HCT116 (cell line): ENCODE measurements at regions not wholly inside any gene's neighbourhood (a gene's known extent, or its start where the extent isn't known, plus 50 kb on each side); places are given as distances from the start of the nearest gene placed in this dataset.

Experiments
- ATAC-seq: fragments of 200-7000 bp; cut with Tn5 transposase; 2 replicates; pipeline ENCODE4 v1.9.1; 2020; ENCODE audit warnings: mild to moderate bottlenecking, moderate library complexity
- BruUV-seq: library from RNA; stranded (reverse); fragments of 400-500 nt; replicated peaks from 2 replicates; lab custom pipeline; 2021; lab: Mats Ljungman, UMichigan
- CTCF ChIA-PET: fragments of 300-600 bp; sonication (Branson Sonifier 250); formaldehyde crosslinking; loops from one replicate; lab custom pipeline; 2021; ENCODE audit warnings: antibody characterized with exemption; lab: Charles Lee
- POLR2A ChIA-PET: fragments of 300-600, 350-600 bp; sonication (Branson Sonifier 250); formaldehyde crosslinking; loops from one replicate; lab custom pipeline; 2021; ENCODE audit warnings: antibody characterized with exemption; lab: Charles Lee
- RAD21 ChIA-PET, 2 experiments: fragments of 300-600 bp; sonication (Branson Sonifier 250); formaldehyde crosslinking; loops; one replicate each; lab custom pipeline; 2023; ENCODE audit warnings: low total read pairs in 2 of 2; ENCODE audit not compliant: uncharacterized antibody in 2 of 2, unreplicated experiment in 2 of 2, low non-redundant PET in 1 of 2; lab: Charles Lee
- DNase-seq: peaks from one replicate; pipeline ENCODE4 v3.0.0-alpha.2; 2010; ENCODE audit warnings: low read depth, low spot score
- H2AFZ ChIP-seq: fragments of 200-600 bp; shearing (Covaris generic), sonication (generic); 2 replicates; pipeline ENCODE4 v1.6.1; 2017; ENCODE audit warnings: low read depth, mixed run types, mixed read lengths, antibody characterized with exemption, low read length; ENCODE audit not compliant: poor library complexity, severe bottlenecking
- H3K27ac ChIP-seq: 2 replicates; pipeline ENCODE4 v1.5.1; 2012; ENCODE audit warnings: low read depth, low read length
- H3K27me3 ChIP-seq: fragments of 200-600 bp; sonication (generic); 2 replicates; pipeline ENCODE4 v1.6.1; 2016; ENCODE audit warnings: mixed run types, low read length, mixed read lengths; ENCODE audit not compliant: insufficient read depth
- H3K36me3 ChIP-seq, 2 experiments: fragments of 200-500 bp in 1 of 2; fragments of 200-600 bp in 1 of 2; sonication (Bioruptor generic) in 1 of 2; sonication (generic) in 1 of 2; 2 replicates each; pipeline versions ENCODE4 v1.5.1 to v1.6.1; 2014 to 2016; ENCODE audit warnings: low read length in 2 of 2, inconsistent platforms in 1 of 2, mixed read lengths in 1 of 2, mixed run types in 1 of 2; ENCODE audit not compliant: insufficient read depth in 2 of 2, control insufficient read depth in 1 of 2
- H3K4me1 ChIP-seq, 2 experiments: fragments of 200-600 bp in 1 of 2; sonication (generic) in 1 of 2; 2 replicates each; pipeline versions ENCODE4 v1.5.1 to v1.6.1; 2012 to 2017; ENCODE audit warnings: low read length in 2 of 2, inconsistent platforms in 1 of 2, mild to moderate bottlenecking in 1 of 2, mixed read lengths in 1 of 2, mixed run types in 1 of 2, moderate library complexity in 1 of 2; ENCODE audit not compliant: insufficient read depth in 2 of 2, control insufficient read depth in 1 of 2
- H3K4me2 ChIP-seq: fragments of 200-600 bp; sonication (generic); 2 replicates; pipeline ENCODE4 v1.6.1; 2017; ENCODE audit warnings: mixed run types, low read length, mixed read lengths
- H3K4me3 ChIP-seq, 2 experiments: fragments of 200-600 bp in 1 of 2; sonication (generic) in 1 of 2; replicated peaks in 1 of 2; 2 replicates each; pipeline ENCODE4 v1.5.1; 2011 to 2016; ENCODE audit warnings: low read length in 2 of 2, control low read depth in 1 of 2, low read depth in 1 of 2, mild to moderate bottlenecking in 1 of 2, mixed read lengths in 1 of 2, mixed run types in 1 of 2
- H3K79me2 ChIP-seq: fragments of 200-600 bp; sonication (generic); 2 replicates; pipeline ENCODE4 v1.6.1; 2017; ENCODE audit warnings: mild to moderate bottlenecking, mixed run types, low read length, moderate library complexity, mixed read lengths; ENCODE audit not compliant: insufficient read depth
- H3K9ac ChIP-seq: fragments of 200-600 bp; sonication (generic); 2 replicates; pipeline ENCODE4 v1.6.1; 2016; ENCODE audit warnings: low read length, mixed read lengths
- H3K9me2 ChIP-seq: fragments of 200-600 bp; sonication (generic), shearing (Covaris generic); 2 replicates; pipeline ENCODE4 v1.6.1; 2017; ENCODE audit warnings: mixed run types, mild to moderate bottlenecking, moderate library complexity; ENCODE audit not compliant: insufficient read depth
- H3K9me3 ChIP-seq, 2 experiments: fragments of 200-500 bp in 1 of 2; fragments of 200-600 bp in 1 of 2; sonication (Bioruptor generic) in 1 of 2; sonication (generic) in 1 of 2; 2 replicates each; pipeline ENCODE4 v1.6.1; 2014 to 2017; ENCODE audit warnings: low read length in 2 of 2, mixed read lengths in 2 of 2, inconsistent platforms in 1 of 2, low read depth in 1 of 2, mild to moderate bottlenecking in 1 of 2, mixed run types in 1 of 2, moderate library complexity in 1 of 2; ENCODE audit not compliant: control insufficient read depth in 1 of 2, insufficient read depth in 1 of 2
- H4K20me1 ChIP-seq: fragments of 200-600 bp; sonication (generic), shearing (Covaris generic); 2 replicates; pipeline ENCODE4 v1.6.1; 2017; ENCODE audit warnings: mixed run types, mild to moderate bottlenecking, moderate library complexity; ENCODE audit not compliant: insufficient read depth
- CBX3 ChIP-seq: IDR thresholded peaks from 2 replicates; pipeline ENCODE4 v1.6.1; 2012; ENCODE audit warnings: low read depth
- ELF1 ChIP-seq: IDR thresholded peaks from 2 replicates; pipeline ENCODE4 v1.6.1; 2012; ENCODE audit warnings: low read depth, borderline replicate concordance
- EZH2 ChIP-seq: fragments of 200-600 bp; sonication (generic); IDR thresholded peaks from 2 replicates; pipeline ENCODE4 v1.6.1; 2017; ENCODE audit warnings: antibody characterized with exemption, mixed run types
- EZH2phosphoT487 ChIP-seq: fragments of 200-600 bp; IDR thresholded peaks from 2 replicates; pipeline ENCODE4 v1.6.1; 2018; ENCODE audit warnings: antibody characterized with exemption, borderline replicate concordance
- FOSL1 ChIP-seq: IDR thresholded peaks from 2 replicates; pipeline ENCODE4 v1.6.1; 2012; ENCODE audit warnings: low read depth
- JUND ChIP-seq: IDR thresholded peaks from 2 replicates; pipeline ENCODE4 v1.6.1; 2012
- POLR2A ChIP-seq: IDR thresholded peaks from 2 replicates; pipeline ENCODE4 v1.7.0; 2011; ENCODE audit warnings: borderline replicate concordance; ENCODE audit not compliant: insufficient read depth, insufficient read length; ENCODE audit errors: extremely low read depth
- POLR2AphosphoS5 ChIP-seq: IDR thresholded peaks from 2 replicates; pipeline ENCODE4 v1.6.1; 2011; ENCODE audit warnings: mild to moderate bottlenecking, low read depth, low read length, moderate library complexity
- RAD21 ChIP-seq: IDR thresholded peaks from 2 replicates; pipeline ENCODE4 v1.6.1; 2012; ENCODE audit warnings: low read depth, mild to moderate bottlenecking
- SIN3A ChIP-seq: IDR thresholded peaks from 2 replicates; pipeline ENCODE4 v1.6.1; 2012; ENCODE audit warnings: low read depth
- SRF ChIP-seq: IDR thresholded peaks from 2 replicates; pipeline ENCODE4 v1.6.1; 2012; ENCODE audit warnings: low read depth
- YY1 ChIP-seq: IDR thresholded peaks from 2 replicates; pipeline ENCODE4 v1.6.1; 2011; ENCODE audit warnings: low read length, low read depth, moderate library complexity, mild to moderate bottlenecking; ENCODE audit not compliant: insufficient replicate concordance; ENCODE audit errors: extremely low read depth
- ZFX ChIP-seq: fragments of 450-650 bp; IDR thresholded peaks from 2 replicates; pipeline ENCODE4 v1.6.1; 2017
- intact Hi-C: fragments of 100-400 bp; cut with micrococcal nuclease; formaldehyde crosslinking; loops from 2 replicates; pipeline ENCODE4 v1.10.0; 2022
- TF ChIP-seq, protein P1 (sequence below): IDR thresholded peaks from 2 replicates; pipeline ENCODE4 v1.6.1; 2011; ENCODE audit warnings: mild to moderate bottlenecking, low read length, moderate library complexity; ENCODE audit not compliant: insufficient replicate concordance; ENCODE audit errors: extremely low read depth
- TF ChIP-seq, protein P2 (sequence below), 3 experiments: fragments of 200-600 bp in 1 of 3; sonication (generic) in 1 of 3; IDR thresholded peaks in 2 of 3; conservative IDR thresholded peaks in 1 of 3; 2 replicates each; pipeline ENCODE4 v1.5.1; 2012 to 2017; ENCODE audit warnings: low read depth in 2 of 3, low read length in 2 of 3, antibody characterized with exemption in 1 of 3, borderline replicate concordance in 1 of 3, control low read depth in 1 of 3, mild to moderate bottlenecking in 1 of 3, mixed read lengths in 1 of 3, mixed run types in 1 of 3, moderate library complexity in 1 of 3; ENCODE audit not compliant: insufficient read depth in 1 of 3
- TF ChIP-seq, protein P3 (sequence below): IDR thresholded peaks from 2 replicates; pipeline ENCODE4 v1.6.1; 2012; ENCODE audit warnings: low read depth
- TF ChIP-seq, protein P4 (sequence below): IDR thresholded peaks from 2 replicates; pipeline ENCODE4 v1.6.1; 2012

DNA sequence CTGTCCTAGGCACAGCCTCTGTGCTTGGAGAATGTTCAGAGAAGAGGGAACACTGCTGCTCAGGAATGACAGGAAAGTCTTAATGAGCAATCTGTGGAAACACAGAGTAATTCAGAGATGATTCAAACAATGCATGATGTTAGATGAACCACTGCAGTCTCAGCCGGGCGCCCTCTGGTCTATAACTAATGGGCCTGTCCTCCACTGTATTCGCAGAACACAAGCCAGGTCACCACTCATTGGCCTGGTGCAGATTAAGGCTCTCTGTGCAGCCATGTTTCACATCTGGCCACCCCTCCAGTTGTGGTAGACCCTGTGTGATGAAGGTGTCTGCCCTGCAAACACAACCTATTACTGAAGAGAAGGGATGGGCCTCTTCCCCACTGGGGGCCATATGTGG, 281.7 kb upstream of the ROPN1 start:
- H3K4me2 ChIP-seq = no peak overlapping the region
- no peaks in the 10 kb centered on the region for H3K36me3 ChIP-seq
- no peak overlapping the region for H2AFZ ChIP-seq
- no TSS peak for BruUV-seq
- no peaks in the 10 kb centered on the region for H3K79me2 ChIP-seq
- TF ChIP-seq, protein P1, sequence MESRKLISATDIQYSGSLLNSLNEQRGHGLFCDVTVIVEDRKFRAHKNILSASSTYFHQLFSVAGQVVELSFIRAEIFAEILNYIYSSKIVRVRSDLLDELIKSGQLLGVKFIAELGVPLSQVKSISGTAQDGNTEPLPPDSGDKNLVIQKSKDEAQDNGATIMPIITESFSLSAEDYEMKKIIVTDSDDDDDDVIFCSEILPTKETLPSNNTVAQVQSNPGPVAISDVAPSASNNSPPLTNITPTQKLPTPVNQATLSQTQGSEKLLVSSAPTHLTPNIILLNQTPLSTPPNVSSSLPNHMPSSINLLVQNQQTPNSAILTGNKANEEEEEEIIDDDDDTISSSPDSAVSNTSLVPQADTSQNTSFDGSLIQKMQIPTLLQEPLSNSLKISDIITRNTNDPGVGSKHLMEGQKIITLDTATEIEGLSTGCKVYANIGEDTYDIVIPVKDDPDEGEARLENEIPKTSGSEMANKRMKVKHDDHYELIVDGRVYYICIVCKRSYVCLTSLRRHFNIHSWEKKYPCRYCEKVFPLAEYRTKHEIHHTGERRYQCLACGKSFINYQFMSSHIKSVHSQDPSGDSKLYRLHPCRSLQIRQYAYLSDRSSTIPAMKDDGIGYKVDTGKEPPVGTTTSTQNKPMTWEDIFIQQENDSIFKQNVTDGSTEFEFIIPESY = no peak
- TF ChIP-seq JUND (no peak), YY1 (no peak), FOSL1 (no peak), CBX3 (no peak), EZH2 (no peak), RAD21 (no peak), SIN3A (no peak), ELF1 (no peak), POLR2A (no peak), EZH2phosphoT487 (no peak), POLR2AphosphoS5 (no peak), ZFX (no peak), SRF (no peak)
- TF ChIP-seq, protein P2, sequence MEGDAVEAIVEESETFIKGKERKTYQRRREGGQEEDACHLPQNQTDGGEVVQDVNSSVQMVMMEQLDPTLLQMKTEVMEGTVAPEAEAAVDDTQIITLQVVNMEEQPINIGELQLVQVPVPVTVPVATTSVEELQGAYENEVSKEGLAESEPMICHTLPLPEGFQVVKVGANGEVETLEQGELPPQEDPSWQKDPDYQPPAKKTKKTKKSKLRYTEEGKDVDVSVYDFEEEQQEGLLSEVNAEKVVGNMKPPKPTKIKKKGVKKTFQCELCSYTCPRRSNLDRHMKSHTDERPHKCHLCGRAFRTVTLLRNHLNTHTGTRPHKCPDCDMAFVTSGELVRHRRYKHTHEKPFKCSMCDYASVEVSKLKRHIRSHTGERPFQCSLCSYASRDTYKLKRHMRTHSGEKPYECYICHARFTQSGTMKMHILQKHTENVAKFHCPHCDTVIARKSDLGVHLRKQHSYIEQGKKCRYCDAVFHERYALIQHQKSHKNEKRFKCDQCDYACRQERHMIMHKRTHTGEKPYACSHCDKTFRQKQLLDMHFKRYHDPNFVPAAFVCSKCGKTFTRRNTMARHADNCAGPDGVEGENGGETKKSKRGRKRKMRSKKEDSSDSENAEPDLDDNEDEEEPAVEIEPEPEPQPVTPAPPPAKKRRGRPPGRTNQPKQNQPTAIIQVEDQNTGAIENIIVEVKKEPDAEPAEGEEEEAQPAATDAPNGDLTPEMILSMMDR (IDR thresholded peaks at IDR 0.05 in 2 of 3, conservative IDR thresholded peaks at IDR 0.05 in 1 of 3; ENCODE audit: borderline replicate concordance in 1 of 3, insufficient read depth in 1 of 3, low read depth in 2 of 3, low read length in 2 of 3) = no peak
- TF ChIP-seq, protein P3, sequence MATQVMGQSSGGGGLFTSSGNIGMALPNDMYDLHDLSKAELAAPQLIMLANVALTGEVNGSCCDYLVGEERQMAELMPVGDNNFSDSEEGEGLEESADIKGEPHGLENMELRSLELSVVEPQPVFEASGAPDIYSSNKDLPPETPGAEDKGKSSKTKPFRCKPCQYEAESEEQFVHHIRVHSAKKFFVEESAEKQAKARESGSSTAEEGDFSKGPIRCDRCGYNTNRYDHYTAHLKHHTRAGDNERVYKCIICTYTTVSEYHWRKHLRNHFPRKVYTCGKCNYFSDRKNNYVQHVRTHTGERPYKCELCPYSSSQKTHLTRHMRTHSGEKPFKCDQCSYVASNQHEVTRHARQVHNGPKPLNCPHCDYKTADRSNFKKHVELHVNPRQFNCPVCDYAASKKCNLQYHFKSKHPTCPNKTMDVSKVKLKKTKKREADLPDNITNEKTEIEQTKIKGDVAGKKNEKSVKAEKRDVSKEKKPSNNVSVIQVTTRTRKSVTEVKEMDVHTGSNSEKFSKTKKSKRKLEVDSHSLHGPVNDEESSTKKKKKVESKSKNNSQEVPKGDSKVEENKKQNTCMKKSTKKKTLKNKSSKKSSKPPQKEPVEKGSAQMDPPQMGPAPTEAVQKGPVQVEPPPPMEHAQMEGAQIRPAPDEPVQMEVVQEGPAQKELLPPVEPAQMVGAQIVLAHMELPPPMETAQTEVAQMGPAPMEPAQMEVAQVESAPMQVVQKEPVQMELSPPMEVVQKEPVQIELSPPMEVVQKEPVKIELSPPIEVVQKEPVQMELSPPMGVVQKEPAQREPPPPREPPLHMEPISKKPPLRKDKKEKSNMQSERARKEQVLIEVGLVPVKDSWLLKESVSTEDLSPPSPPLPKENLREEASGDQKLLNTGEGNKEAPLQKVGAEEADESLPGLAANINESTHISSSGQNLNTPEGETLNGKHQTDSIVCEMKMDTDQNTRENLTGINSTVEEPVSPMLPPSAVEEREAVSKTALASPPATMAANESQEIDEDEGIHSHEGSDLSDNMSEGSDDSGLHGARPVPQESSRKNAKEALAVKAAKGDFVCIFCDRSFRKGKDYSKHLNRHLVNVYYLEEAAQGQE = no peak
- TF ChIP-seq, protein P4, sequence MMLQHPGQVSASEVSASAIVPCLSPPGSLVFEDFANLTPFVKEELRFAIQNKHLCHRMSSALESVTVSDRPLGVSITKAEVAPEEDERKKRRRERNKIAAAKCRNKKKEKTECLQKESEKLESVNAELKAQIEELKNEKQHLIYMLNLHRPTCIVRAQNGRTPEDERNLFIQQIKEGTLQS = no peak
- no peaks in the 10 kb centered on the region for H4K20me1 ChIP-seq
- intact Hi-C loops = no loop called here
- 0 out of 2 replicates have a peak, but pooled peaks cover 6% of the 10 kb centered on the region for H3K27me3 ChIP-seq
- DNase-seq = no peak
- no peak overlapping the region for H3K4me3 ChIP-seq
- POLR2A ChIA-PET = no interaction called here
- no peak for ATAC-seq
- CTCF ChIA-PET = no interaction called here
- RAD21 ChIA-PET = no interaction called here
- no peaks in the 10 kb centered on the region for H3K9me3 ChIP-seq
- H3K4me1 ChIP-seq = no peaks in the 10 kb centered on the region
- H3K9me2 ChIP-seq = no peaks in the 10 kb centered on the region
- H3K27ac ChIP-seq = no peak overlapping the region
- no peak overlapping the region for H3K9ac ChIP-seq
